ENCODE measurements at regions not wholly inside any gene's neighbourhood (a gene's known extent, or its start where the extent isn't known, plus 50 kb on each side); places are given as distances from the start of the nearest gene placed in this dataset.

DNA sequence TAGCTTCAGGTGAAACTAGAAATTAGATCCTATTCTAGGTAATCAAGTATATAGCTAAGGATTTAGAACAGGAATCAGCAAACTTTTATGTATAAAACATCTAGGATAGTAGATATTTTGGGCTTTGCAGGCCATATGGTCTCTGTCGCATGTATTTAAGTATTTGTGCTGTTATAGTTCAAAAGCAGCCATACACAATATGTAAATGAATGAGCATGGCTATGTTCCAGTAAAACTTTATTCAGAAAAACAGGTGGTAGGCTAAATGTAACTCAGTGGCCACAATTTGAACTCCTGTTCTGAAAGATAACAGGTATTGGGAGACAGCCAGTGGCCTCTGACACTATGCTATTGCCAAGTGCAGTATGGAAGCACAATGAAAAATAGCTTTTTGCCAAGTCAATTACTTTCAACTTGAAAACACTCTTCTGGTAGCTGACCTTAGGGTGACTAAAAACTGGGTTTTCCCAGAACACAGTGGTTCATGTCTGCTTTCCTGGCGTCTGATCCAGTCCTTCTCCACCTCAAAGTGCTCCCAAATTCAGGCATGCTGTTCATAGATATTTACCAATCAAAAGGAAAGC is 304.7 kb upstream of the SYT4 start:
- in situ Hi-C loops (cut with HindIII; ENCODE audit: low sequenced_read_pairs) = no loop called here
- DNase-seq (ENCODE audit: low read depth, low spot score) = no peak
- no peak overlapping the region for H3K4me3 ChIP-seq (ENCODE audit: low read depth, low read length)
- TF ChIP-seq, protein P1, sequence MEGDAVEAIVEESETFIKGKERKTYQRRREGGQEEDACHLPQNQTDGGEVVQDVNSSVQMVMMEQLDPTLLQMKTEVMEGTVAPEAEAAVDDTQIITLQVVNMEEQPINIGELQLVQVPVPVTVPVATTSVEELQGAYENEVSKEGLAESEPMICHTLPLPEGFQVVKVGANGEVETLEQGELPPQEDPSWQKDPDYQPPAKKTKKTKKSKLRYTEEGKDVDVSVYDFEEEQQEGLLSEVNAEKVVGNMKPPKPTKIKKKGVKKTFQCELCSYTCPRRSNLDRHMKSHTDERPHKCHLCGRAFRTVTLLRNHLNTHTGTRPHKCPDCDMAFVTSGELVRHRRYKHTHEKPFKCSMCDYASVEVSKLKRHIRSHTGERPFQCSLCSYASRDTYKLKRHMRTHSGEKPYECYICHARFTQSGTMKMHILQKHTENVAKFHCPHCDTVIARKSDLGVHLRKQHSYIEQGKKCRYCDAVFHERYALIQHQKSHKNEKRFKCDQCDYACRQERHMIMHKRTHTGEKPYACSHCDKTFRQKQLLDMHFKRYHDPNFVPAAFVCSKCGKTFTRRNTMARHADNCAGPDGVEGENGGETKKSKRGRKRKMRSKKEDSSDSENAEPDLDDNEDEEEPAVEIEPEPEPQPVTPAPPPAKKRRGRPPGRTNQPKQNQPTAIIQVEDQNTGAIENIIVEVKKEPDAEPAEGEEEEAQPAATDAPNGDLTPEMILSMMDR (IDR thresholded peaks at IDR 0.05; ENCODE audit: low read depth, low read length) = no peak

DNA sequence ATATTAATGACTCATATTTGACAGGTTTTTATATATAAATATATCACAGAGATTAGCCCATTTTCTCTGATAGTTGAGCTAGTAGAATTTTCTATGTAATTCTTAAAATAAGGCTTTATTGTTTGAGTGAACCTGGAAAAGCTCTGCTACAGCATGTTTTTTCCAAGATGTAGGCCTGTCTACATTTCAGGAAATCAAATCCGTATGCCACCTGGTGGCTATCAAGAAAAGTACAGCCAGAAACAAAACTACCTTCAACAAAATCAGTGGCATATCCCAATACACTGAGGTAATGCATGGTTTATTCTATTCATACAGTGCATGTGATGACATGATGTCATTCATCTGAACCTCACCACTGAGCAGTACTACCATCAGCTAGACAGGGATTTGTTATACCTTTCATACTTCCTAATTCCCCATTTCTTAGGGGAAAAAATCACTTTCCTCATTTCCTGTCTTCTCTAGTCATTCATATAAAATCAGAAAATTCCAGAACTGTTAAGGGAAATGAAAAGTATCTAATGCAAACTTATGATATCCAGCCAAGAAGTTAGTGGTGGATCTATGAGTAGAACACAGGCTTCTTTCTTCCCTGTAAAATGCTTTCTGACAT is 310.4 kb upstream of the SYT4 start:
- in situ Hi-C loops (cut with HindIII; ENCODE audit: low sequenced_read_pairs) = no loop called here
- TF ChIP-seq, protein P1 (IDR thresholded peaks at IDR 0.05; ENCODE audit: low read depth, low read length) = peak; percentile 74
- DNase-seq (ENCODE audit: low read depth, low spot score) = peak; percentile 46
- H3K4me3 ChIP-seq (ENCODE audit: low read depth, low read length) = no peak overlapping the region

DNA sequence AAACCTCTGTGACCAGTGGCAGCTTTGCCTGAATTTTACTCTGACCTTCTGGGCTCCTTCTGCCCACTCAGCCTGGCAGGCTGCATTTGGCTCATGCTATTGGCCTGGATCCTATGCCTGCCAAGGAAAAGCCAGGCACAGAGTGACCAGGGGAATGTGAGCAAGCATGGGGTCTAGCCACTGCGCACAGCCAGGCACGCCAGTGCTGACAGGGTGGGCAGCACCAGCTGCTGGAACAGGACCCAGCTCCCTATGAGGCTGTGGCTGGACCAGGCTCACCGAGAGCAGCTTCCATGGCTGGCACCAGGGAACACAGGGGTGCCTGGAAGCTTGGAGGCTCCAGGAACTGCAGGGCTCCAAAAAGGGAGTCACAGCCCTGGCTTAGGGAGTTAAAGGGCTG is 311.5 kb upstream of the SYT4 start:
- no peak for DNase-seq (ENCODE audit: low read depth, low spot score)
- no peak overlapping the region for H3K4me3 ChIP-seq (ENCODE audit: low read depth, low read length)
- TF ChIP-seq, protein P1 (IDR thresholded peaks at IDR 0.05; ENCODE audit: low read depth, low read length) = no peak
- in situ Hi-C loops (cut with HindIII; ENCODE audit: low sequenced_read_pairs) = no loop called here

DNA sequence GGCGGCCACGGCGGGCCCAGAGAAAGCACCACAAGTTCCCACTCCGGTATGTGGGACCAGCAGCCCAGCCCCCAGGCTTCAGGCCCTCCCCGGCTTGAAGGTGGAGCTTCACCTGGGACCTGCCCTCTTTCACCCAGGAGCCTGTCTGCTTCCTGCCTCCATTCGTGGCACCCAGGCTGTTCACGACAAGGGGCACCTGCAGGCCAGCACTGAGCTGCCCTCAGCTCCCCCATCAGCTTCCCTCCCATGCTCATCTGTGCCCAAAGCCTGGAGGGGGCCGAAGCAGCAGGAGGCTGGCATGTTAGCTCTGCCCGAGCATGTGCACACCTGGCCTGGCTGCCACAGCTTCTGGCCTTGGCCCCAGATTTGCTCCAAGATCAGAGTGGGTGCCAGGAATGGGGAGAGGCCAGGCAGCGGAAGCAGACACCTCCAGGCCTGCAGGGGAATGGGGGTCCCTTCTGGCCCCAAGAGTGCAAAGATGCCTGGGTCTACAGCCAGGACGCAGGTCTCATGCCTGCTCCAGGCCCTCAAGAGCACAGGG is 312.4 kb upstream of the SYT4 start:
- H3K4me3 ChIP-seq (ENCODE audit: low read depth, low read length) = no peak overlapping the region
- in situ Hi-C loops (cut with HindIII; ENCODE audit: low sequenced_read_pairs) = no loop called here
- no peak for DNase-seq (ENCODE audit: low read depth, low spot score)
- TF ChIP-seq, protein P1 (IDR thresholded peaks at IDR 0.05; ENCODE audit: low read depth, low read length) = no peak

DNA sequence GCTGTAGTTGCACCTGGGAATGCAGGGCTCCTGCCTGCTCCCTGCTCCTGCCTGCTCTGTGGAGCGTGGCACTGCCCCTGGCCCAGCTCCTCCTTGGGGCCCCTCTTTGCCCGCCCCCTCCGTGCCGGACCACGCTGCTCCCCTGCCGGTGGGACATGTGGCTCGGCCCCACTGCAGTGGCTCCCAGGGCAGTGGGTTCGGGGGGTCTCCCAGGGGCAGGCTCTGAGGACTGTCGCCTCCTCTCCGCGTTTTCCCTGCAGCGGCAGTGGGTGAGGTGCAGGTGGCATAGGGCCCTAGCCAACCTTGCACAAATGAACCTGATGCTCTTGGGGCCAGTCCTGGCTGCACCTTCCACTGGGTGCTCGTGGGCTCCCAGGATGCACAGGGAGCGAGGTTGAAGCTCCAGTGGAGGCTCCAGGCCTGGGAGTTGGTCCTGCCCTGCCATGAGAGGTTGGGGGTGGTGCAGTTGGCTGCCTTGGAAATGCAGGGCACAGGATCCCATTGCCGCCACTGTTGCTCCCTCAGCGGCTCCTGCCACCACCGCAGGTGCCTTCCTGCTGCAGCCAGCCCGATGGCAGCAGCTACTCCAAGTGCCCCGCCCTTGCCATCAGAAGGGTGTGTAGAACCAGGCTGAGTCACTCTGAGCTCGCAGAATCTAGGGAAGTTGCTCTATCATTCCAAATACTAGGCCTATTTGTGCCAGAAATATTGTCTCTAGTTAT is 313.1 kb upstream of the SYT4 start:
- TF ChIP-seq, protein P1 (IDR thresholded peaks at IDR 0.05; ENCODE audit: low read depth, low read length) = no peak
- in situ Hi-C loops (cut with HindIII; ENCODE audit: low sequenced_read_pairs) = no loop called here
- no peak overlapping the region for H3K4me3 ChIP-seq (ENCODE audit: low read depth, low read length)
- DNase-seq (ENCODE audit: low read depth, low spot score) = no peak

DNA sequence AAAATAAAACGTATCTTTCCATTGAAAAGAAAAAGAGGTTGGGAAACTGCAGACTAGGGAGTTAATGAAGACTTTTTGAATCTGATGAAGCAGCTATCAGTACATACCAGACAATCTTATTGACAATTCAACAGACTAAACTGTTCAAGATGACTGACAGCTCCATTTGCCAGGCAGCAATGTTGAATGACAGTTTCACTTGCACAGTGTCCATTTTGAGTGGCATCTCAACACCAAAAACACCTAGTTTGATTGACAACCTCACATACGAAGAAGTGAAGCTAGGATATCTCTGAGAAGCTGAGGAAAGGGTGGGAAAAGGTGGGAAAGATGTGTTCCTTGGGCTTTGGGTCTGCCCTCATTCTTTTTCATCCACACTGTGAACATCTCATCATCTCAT is 315.0 kb upstream of the SYT4 start:
- no peak for DNase-seq (ENCODE audit: low read depth, low spot score)
- in situ Hi-C loops (cut with HindIII; ENCODE audit: low sequenced_read_pairs) = no loop called here
- H3K4me3 ChIP-seq (ENCODE audit: low read depth, low read length) = no peak overlapping the region
- TF ChIP-seq, protein P1 (IDR thresholded peaks at IDR 0.05; ENCODE audit: low read depth, low read length) = no peak

Measured in astrocyte of the spinal cord (primary cell).